NCI-H510A (cell line): ENCODE measurements at regions not wholly inside any gene's neighbourhood (a gene's known extent, or its start where the extent isn't known, plus 50 kb on each side); places are given as distances from the start of the nearest gene placed in this dataset.
A peak's percentile ranks its signal among the peaks of the same experiment; 100 is the strongest.
"Not testable (repeated sequence)": the region's sequence is repeated elsewhere in the genome, so short reads cannot be mapped to it uniquely, and the experiment has no call there.

ENCODE experiments used
- DNase-seq: peaks from one replicate; lab custom pipeline; 2025; lab: John Stamatoyannopoulos, UW

DNA sequence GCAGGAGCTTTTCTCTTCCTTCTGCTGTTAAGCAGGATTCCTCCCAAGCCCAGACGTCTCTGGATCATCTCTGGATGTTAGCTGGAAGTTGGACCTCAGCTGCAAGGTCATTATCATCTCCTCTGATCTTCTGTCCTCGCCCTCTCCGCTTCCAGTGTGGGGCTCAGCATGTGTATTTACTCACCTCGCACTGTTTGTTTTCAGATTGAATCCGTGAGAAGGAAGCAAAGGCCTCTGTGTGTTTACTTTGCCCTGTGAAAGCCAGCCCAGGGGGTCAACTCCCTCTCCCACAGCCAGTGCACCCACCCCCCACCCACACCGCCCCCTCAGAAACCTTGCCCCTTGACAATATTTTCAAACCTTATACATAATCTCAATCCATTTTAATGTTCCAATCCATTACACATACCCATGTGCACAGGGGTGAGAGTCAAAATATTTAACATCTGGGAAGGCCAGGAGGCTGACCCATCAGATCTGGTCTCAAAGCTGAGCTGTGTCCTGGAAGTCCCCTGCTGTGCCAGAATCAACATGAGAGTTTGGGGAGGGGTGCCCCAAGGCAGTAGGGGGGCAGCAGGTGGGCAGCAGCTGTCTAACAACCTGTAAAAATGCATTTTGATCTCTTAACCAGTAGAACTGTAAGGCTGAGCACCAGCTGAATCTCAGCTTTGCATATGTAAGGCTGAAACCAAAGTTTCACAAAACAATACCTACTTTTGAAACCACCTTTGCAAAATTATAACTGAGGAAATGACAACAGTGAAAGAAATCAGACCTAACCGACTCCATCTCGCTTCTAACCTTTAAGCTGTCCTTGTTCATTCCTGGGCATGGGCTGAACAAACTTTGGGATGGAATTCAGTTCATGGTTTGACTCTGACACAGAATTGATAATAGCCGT is 157.9 kb downstream of the ZNF664 start:
- peak; percentile 57 for DNase-seq

DNA sequence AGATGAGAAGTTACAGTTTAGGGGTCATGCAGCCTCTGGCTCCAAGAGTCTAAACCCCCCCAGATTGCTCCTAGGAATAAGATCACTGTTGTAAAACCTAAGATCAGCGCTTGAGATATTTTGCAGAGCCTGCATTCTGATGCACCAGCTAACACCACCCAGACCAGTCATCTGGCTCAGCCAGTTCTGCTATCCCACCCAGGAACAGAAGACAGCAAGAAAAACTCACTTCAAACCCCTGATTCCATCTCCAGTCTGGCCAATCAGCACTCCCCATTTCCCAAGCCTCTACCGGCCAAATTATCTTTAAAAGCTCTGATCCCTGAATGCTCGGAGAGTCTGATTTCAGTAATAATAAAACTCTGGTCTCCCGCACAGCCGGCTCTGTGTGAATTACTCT is 158.6 kb downstream of the ZNF664 start:
- no peak for DNase-seq

GRCh38 chr12:124132530-124132929 is 159.5 kb downstream of the ZNF664 start:
- DNase-seq, result no peak

- DNase-seq, result no peak
Measured at GRCh38 chr12:124136796-124137195, 158.1 kb upstream of the RFLNA start.

DNA sequence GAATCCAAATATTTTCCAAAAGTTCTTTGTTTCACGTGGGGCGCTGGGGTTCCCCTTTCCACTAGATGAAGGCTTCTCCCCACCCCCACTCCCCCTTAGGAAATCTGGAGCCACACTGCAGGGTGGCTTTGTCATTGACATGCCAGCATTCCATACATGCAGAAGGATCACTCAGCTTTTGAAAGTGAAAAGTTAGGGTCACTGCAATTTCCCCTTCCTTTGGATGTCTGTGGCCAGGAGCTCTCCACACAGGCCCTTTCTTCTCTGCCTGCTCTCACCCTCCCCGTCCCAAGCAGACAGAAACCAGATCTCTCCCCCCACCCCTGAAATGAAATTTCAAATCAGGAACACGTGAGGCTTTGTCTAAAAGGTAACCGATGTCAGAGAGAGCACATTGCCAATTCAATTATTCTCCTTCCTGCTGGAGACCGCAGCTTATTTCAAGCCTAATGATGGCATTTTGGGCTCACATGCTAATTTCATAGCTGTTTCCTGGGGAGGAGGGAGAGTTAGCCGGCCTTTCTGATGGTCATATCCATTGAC is 153.9 kb upstream of the RFLNA start:
- no peak for DNase-seq

GRCh38 chr12:124141611-124142010 is 153.3 kb upstream of the RFLNA start:
- not testable (repeated sequence) for DNase-seq

- no peak for DNase-seq
Measured at GRCh38 chr12:124142395-124143035, 152.4 kb upstream of the RFLNA start.

- DNase-seq, result no peak
Measured at GRCh38 chr12:124143726-124144125, 151.2 kb upstream of the RFLNA start.

GRCh38 chr12:124144531-124145194 is 150.2 kb upstream of the RFLNA start:
- DNase-seq, result no peak

GRCh38 chr12:124147027-124147426 is 147.9 kb upstream of the RFLNA start:
- no peak for DNase-seq

DNA sequence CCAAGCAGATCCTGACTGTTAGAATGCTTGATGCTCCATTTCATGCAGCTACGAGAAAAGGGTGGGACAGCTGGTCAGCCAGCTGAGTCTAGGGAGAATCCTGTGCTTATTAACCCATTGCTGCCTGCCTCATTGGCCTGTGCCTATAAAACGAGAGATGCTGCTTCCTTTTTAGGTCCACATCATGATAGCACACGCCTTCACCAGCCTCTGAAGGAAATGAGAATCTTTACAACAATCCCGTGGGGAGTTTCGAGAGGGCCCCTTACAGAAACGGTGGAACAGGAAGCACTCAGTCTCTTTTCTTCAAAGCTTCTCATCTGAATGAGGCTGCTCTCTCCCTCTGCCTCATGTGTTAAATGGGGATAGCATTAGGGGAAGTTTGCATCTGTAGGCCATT is 147.3 kb upstream of the RFLNA start:
- no peak for DNase-seq

- DNase-seq, result no peak
Measured at GRCh38 chr12:124148481-124149273, 146.2 kb upstream of the RFLNA start.

DNA sequence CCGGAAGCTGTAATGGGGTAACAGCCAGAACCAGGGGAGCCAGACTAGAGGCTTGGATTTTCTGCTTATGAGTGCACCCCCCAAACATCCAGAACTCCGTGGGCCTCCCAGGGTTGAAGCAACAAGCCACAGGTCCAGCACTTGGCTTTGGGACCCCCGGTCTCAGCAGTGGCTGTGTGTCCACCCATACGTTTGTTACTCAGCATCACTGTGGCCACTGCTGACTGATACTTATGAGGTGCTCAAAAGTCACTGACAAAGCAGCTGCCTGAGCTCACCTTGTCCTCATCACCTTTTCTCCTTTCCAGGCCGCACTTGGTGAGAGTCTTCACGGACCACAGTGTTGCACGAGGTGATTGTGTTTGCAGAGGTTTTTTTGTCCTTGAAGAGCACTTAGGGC is 145.6 kb upstream of the RFLNA start:
- DNase-seq, result no peak

GRCh38 chr12:124150168-124150567 is 144.7 kb upstream of the RFLNA start:
- no peak for DNase-seq

GRCh38 chr12:124151583-124151982 is 143.3 kb upstream of the RFLNA start:
- DNase-seq, result no peak

GRCh38 chr12:124152731-124153130 is 142.2 kb upstream of the RFLNA start:
- DNase-seq, result no peak

- DNase-seq, result no peak
Measured at GRCh38 chr12:124153392-124153791, 141.5 kb upstream of the RFLNA start.

GRCh38 chr12:124157406-124157805 is 137.5 kb upstream of the RFLNA start:
- no peak for DNase-seq

DNA sequence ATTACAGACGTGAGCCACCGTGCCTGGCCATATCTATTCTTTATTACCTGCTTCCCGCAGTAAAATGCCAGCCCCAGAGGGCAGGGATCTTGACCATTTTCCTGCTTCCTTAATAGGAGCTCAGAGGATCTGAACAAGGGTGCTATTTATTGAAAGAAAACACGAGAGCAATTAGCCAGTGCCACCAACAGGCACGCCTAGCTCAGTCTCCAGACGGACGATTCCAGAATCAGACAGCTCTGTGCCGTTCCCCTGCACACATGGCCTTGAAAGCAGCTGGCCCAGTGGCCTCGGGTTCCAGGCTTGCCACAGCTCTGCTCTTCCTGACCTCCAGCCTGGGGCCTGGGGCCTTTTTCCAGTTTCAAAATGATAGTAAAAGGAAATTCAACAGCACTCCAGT is 135.2 kb upstream of the RFLNA start:
- DNase-seq, result no peak

GRCh38 chr12:124160097-124160756 is 134.7 kb upstream of the RFLNA start:
- no peak for DNase-seq

DNA sequence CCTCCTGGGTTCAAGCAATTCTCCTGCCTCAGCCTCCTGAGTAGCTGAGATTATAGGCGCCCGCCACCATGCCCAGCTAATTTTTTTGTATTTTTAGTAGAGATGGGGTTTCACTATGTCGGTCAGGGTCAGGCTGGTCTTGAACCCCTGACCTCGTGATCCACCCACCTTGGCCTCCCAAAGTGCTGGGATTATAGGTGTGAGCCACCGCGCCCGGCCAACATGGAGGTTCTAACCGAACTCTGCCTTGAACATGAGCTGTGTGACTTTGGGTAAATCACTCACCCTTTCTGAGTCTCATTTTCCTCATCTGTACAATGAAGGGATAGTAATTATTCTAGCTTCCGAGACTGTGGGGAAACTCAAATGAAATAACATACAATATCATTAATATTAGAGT is 133.5 kb upstream of the RFLNA start:
- not testable (repeated sequence) for DNase-seq
